RPMI7951 (cell line): ENCODE measurements at regions not wholly inside any gene's neighbourhood (a gene's known extent, or its start where the extent isn't known, plus 50 kb on each side); places are given as distances from the start of the nearest gene placed in this dataset.
"Not testable (repeated sequence)": the region's sequence is repeated elsewhere in the genome, so short reads cannot be mapped to it uniquely, and the experiment has no call there.

Source experiments
- DNase-seq: peaks from one replicate; pipeline ENCODE4 v3.0.0-alpha.2; 2012; ENCODE audit warnings: low read depth

GRCh38 chr1:74818241-74818640, 85.3 kb downstream of the TYW3 start:
- no peak for DNase-seq

- DNase-seq = no peak
These were observed 85.9 kb downstream of the TYW3 start for GRCh38 chr1:74818661-74819456.

GRCh38 chr1:74822851-74823401, 90.0 kb downstream of the TYW3 start:
- no peak for DNase-seq

GRCh38 chr1:74824497-74825107, 91.7 kb downstream of the TYW3 start:
- DNase-seq = no peak

GRCh38 chr1:74830766-74831165, 97.8 kb downstream of the TYW3 start:
- no peak for DNase-seq

GRCh38 chr1:74834261-74834660, 101.3 kb downstream of the TYW3 start:
- no peak for DNase-seq

GRCh38 chr1:74835051-74835450, 102.1 kb downstream of the TYW3 start:
- peak; percentile 29 for DNase-seq

GRCh38 chr1:74842726-74843125, 109.8 kb downstream of the TYW3 start:
- DNase-seq = no peak

GRCh38 chr1:74847715-74848114, 114.8 kb downstream of the TYW3 start:
- no peak for DNase-seq

GRCh38 chr1:74853756-74854155, 120.8 kb downstream of the TYW3 start:
- no peak for DNase-seq

- no peak for DNase-seq
These were observed 123.2 kb downstream of the TYW3 start for GRCh38 chr1:74856174-74856573.

- no peak for DNase-seq
These were observed 124.7 kb downstream of the TYW3 start for GRCh38 chr1:74857676-74858075.

GRCh38 chr1:74858136-74858535, 125.2 kb downstream of the TYW3 start:
- no peak for DNase-seq

- DNase-seq = no peak
These were observed 128.9 kb downstream of the TYW3 start for GRCh38 chr1:74861867-74862266.

GRCh38 chr1:74869702-74870101, 136.8 kb downstream of the TYW3 start:
- DNase-seq = no peak

GRCh38 chr1:74877366-74877765, 144.4 kb downstream of the TYW3 start:
- not testable (repeated sequence) for DNase-seq

GRCh38 chr1:74895411-74895810, 162.5 kb downstream of the TYW3 start:
- no peak for DNase-seq

GRCh38 chr1:74908131-74908530, 175.2 kb downstream of the TYW3 start:
- no peak for DNase-seq

- DNase-seq = no peak
These were observed 175.8 kb downstream of the TYW3 start for GRCh38 chr1:74908797-74909196.

- no peak for DNase-seq
These were observed 181.0 kb downstream of the TYW3 start for GRCh38 chr1:74913978-74914377.

GRCh38 chr1:74933500-74933899, 200.5 kb downstream of the TYW3 start:
- peak; percentile 9 for DNase-seq

- DNase-seq = no peak
These were observed 198.7 kb upstream of the LHX8 start for GRCh38 chr1:74935446-74935845.

- no peak for DNase-seq
These were observed 197.0 kb upstream of the LHX8 start for GRCh38 chr1:74937176-74937575.
